ENCODE measurements at regions not wholly inside any gene's neighbourhood (a gene's known extent, or its start where the extent isn't known, plus 50 kb on each side); places are given as distances from the start of the nearest gene placed in this dataset.

- 100% methylated on average over 4 of the region's 4 CpGs for WGBS (ENCODE audit: insufficient coverage)
These were observed 81.3 kb upstream of the SETBP1 start for GRCh38 chr18:44599412-44599811.

GRCh38 chr18:44601447-44601846 lies 79.2 kb upstream of the SETBP1 start:
- no peaks in the 10 kb centered on the region for H3K27me3 Mint-ChIP-seq
- H3K9me3 Mint-ChIP-seq (ENCODE audit: insufficient read depth): no peaks in the 10 kb centered on the region
- no peak overlapping the region for H3K4me3 Mint-ChIP-seq
- H3K4me3 ChIP-seq (ENCODE audit: control extremely low read depth in 1 of 5, extremely low read depth in 1 of 5, insufficient read depth in 1 of 5, low read depth in 2 of 5, low read length in 4 of 5): no peak overlapping the region
- H3K36me3 ChIP-seq (replicated peaks in 1 of 2; ENCODE audit: control extremely low read depth in 1 of 2, control insufficient read depth in 1 of 2, extremely low read depth in 1 of 2, insufficient read depth in 2 of 2, low read length in 1 of 2): no peaks in the 10 kb centered on the region
- intact Hi-C loops (cut with micrococcal nuclease): no loop called here
- POLR2A ChIA-PET: no interaction called here
- DNase-seq: no peak
- H3K27me3 ChIP-seq (replicated peaks in 1 of 4; ENCODE audit: control extremely low read depth in 1 of 4, control insufficient read depth in 3 of 4, insufficient read depth in 4 of 4, low read length in 3 of 4): no peaks in the 10 kb centered on the region
- H3K4me1 Mint-ChIP-seq: peaks cover 16% of the 10 kb centered on the region
- H3K27ac Mint-ChIP-seq: no peak overlapping the region
- peaks cover 13 to 18% of the 10 kb centered on the region in 2 donors for H3K4me1 ChIP-seq (ENCODE audit: control insufficient read depth in 2 of 2, insufficient read depth in 2 of 2, low read length in 2 of 2)
- no peak overlapping the region for H2AFZ ChIP-seq (ENCODE audit: insufficient read depth, low read depth, low read length, poor library complexity, severe bottlenecking)
- peaks cover 0 to 3% (median 0%) of the 10 kb centered on the region in 3 donors for H3K9me3 ChIP-seq (ENCODE audit: control extremely low read depth in 1 of 3, control insufficient read depth in 2 of 3, insufficient read depth in 1 of 3, low read length in 2 of 3)
- CTCF ChIA-PET: no interaction called here
- H3K79me2 ChIP-seq (ENCODE audit: control insufficient read depth, insufficient read depth, low read length): no peaks in the 10 kb centered on the region
- no peak overlapping the region for H3K27ac ChIP-seq (ENCODE audit: low read length in 2 of 2)
- no peaks in the 10 kb centered on the region for H4K20me1 ChIP-seq (ENCODE audit: control insufficient read depth, insufficient read depth, low read length, poor library complexity, severe bottlenecking)
- H3K4me2 ChIP-seq (replicated peaks; ENCODE audit: low read depth, low read length, poor library complexity, severe bottlenecking): no peak overlapping the region
- TF ChIP-seq, protein P1, sequence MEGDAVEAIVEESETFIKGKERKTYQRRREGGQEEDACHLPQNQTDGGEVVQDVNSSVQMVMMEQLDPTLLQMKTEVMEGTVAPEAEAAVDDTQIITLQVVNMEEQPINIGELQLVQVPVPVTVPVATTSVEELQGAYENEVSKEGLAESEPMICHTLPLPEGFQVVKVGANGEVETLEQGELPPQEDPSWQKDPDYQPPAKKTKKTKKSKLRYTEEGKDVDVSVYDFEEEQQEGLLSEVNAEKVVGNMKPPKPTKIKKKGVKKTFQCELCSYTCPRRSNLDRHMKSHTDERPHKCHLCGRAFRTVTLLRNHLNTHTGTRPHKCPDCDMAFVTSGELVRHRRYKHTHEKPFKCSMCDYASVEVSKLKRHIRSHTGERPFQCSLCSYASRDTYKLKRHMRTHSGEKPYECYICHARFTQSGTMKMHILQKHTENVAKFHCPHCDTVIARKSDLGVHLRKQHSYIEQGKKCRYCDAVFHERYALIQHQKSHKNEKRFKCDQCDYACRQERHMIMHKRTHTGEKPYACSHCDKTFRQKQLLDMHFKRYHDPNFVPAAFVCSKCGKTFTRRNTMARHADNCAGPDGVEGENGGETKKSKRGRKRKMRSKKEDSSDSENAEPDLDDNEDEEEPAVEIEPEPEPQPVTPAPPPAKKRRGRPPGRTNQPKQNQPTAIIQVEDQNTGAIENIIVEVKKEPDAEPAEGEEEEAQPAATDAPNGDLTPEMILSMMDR (IDR thresholded peaks at IDR 0.05): no peak
- no peak for TF ChIP-seq EZH2 (IDR thresholded peaks at IDR 0.05; ENCODE audit: borderline replicate concordance, insufficient read depth, low read depth, low read length, poor library complexity, severe bottlenecking)
- H3K9ac ChIP-seq (ENCODE audit: low read length): no peak overlapping the region
- no peak for ATAC-seq (ENCODE audit: low read depth)

More at GRCh38 chr18:44599412-44599811, 81.3 kb upstream of the SETBP1 start:
- no peak overlapping the region for H3K4me3 ChIP-seq (ENCODE audit: control extremely low read depth in 1 of 5, extremely low read depth in 1 of 5, insufficient read depth in 1 of 5, low read depth in 2 of 5, low read length in 4 of 5)
- peaks cover 0 to 3% (median 0%) of the 10 kb centered on the region in 3 donors for H3K9me3 ChIP-seq (ENCODE audit: control extremely low read depth in 1 of 3, control insufficient read depth in 2 of 3, insufficient read depth in 1 of 3, low read length in 2 of 3)
- no peaks in the 10 kb centered on the region for H3K36me3 ChIP-seq (replicated peaks in 1 of 2; ENCODE audit: control extremely low read depth in 1 of 2, control insufficient read depth in 1 of 2, extremely low read depth in 1 of 2, insufficient read depth in 2 of 2, low read length in 1 of 2)
- TF ChIP-seq, protein P1 (IDR thresholded peaks at IDR 0.05): no peak
- TF ChIP-seq EZH2 (IDR thresholded peaks at IDR 0.05; ENCODE audit: borderline replicate concordance, insufficient read depth, low read depth, low read length, poor library complexity, severe bottlenecking): no peak
- H3K4me3 Mint-ChIP-seq: no peak overlapping the region
- H3K79me2 ChIP-seq (ENCODE audit: control insufficient read depth, insufficient read depth, low read length): no peaks in the 10 kb centered on the region
- no peaks in the 10 kb centered on the region for H3K27me3 Mint-ChIP-seq
- H3K9me3 Mint-ChIP-seq (ENCODE audit: insufficient read depth): no peaks in the 10 kb centered on the region
- POLR2A ChIA-PET: no interaction called here
- no peak overlapping the region for H3K4me2 ChIP-seq (replicated peaks; ENCODE audit: low read depth, low read length, poor library complexity, severe bottlenecking)
- ATAC-seq (ENCODE audit: low read depth) (no peak), DNase-seq (no peak)
- intact Hi-C loops (cut with micrococcal nuclease): no loop called here
- H3K4me1 ChIP-seq (ENCODE audit: control insufficient read depth in 2 of 2, insufficient read depth in 2 of 2, low read length in 2 of 2): peaks cover 13 to 18% of the 10 kb centered on the region in 2 donors
- H3K27ac Mint-ChIP-seq: no peak overlapping the region
- H3K4me1 Mint-ChIP-seq: peaks cover 18% of the 10 kb centered on the region
- no peak overlapping the region for H3K27ac ChIP-seq (ENCODE audit: low read length in 2 of 2)
- no peaks in the 10 kb centered on the region for H3K27me3 ChIP-seq (replicated peaks in 1 of 4; ENCODE audit: control extremely low read depth in 1 of 4, control insufficient read depth in 3 of 4, insufficient read depth in 4 of 4, low read length in 3 of 4)
- CTCF ChIA-PET: interaction anchor here (1.3 kb wide), 1 partner anchor 10 kb away, joined by 3 read pairs; no protein-coding TSS in a partner anchor
- no peak overlapping the region for H3K9ac ChIP-seq (ENCODE audit: low read length)
- H4K20me1 ChIP-seq (ENCODE audit: control insufficient read depth, insufficient read depth, low read length, poor library complexity, severe bottlenecking): no peaks in the 10 kb centered on the region
- no peak overlapping the region for H2AFZ ChIP-seq (ENCODE audit: insufficient read depth, low read depth, low read length, poor library complexity, severe bottlenecking)

Data from B cell (primary cell).